NCI-H2196 treated with DMSO at 0.1 percent for 48 hours (cell line): ENCODE measurements at regions not wholly inside any gene's neighbourhood (a gene's known extent, or its start where the extent isn't known, plus 50 kb on each side); places are given as distances from the start of the nearest gene placed in this dataset.

ENCODE experiments used
- DNase-seq: peaks from one replicate; lab custom pipeline; 2025; ENCODE audit not compliant: unreplicated experiment; lab: John Stamatoyannopoulos, UW

GRCh38 chr1:21347072-21347581 lies 56.9 kb upstream of the ECE1 start:
- DNase-seq: no peak

DNA sequence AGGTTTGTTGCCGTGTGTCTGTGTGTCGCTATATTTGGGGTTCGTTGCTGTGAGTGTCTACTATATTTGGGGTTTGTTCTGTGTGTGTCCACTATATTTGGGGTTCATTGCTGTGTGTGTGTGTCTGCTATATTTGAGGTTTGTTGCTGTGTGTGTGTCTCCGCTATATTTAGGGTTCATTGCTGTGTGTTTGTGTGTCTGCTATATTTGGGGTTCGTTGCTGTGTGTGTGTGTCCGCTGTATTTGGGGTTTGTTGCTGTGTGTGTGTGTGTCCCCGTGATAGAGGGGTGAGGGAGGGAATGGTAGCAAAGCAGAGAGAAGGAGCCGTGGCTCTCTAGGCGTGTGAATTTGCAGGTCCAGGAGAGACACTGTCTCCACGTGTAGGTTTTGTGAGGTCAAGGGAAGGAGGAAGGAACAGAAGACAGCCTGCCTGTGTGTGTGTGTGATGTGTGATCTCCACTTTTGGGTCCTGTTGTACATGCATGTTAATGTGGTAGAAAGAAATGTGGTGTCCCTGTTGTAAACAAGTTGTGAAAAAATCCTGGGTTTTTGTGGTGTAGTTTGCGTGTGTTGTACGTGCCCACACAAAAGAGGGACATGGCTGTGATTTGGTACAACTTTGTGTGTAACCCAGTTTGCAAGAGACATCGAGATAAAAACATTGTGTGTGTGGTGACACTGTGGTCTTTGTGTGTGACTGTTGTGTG lies 56.3 kb upstream of the ECE1 start:
- DNase-seq: no peak

- DNase-seq: no peak
These were observed 54.6 kb upstream of the ECE1 start for GRCh38 chr1:21344750-21345443.

DNA sequence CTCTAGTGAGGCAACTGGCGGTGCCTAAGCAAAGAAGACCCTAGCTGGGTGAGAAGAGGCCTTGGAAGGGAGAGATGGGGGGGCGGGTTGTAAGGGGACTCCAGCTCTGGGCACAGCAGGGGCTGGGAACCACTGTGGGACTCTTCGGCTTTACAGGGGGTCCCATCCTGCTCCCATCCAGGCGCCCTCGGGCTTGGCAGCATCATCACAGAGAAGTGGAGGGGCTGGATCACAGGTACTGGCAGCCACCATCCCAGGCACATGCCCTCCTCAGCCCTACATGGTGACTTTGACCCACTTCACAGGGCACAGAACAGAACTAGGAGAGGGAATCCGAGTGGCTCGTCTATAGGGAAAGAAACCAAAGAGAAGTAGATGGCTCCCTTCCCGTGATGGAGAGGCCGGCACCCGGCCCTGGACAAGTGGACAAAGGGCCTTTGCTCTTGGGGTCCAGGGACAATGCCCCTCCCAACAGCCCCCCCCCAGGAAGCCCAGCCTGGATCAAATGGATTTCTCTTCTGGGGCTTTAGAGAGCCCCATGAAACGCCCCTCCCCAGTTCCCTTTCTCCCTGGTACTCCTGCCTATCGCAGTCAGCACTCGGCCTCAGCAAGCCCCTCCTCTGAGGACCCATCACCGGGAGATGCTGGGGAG lies 54.0 kb upstream of the ECE1 start:
- DNase-seq: no peak

GRCh38 chr1:21342961-21343838 lies 52.9 kb upstream of the ECE1 start:
- DNase-seq: no peak

- no peak for DNase-seq
These were observed 51.3 kb upstream of the ECE1 start for GRCh38 chr1:21341517-21342078.

DNA sequence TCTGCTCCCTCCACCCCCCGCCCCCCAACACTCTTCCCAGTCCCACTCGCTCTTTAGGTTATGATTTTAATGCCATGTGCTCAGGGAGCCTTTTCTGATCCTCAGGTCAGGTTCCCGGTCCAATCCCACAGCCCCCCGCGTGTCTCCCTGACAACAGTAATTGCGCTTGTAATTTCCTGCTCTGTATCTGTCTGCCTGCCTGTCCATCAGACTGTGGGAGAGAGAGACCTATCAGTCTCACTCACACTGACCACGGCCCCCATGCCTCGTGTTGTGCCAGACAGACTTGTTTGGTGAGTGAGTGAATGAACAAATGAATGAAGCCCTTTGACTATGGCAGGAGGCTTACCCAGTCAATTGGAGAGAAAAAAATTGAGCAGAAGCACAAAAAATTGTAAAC lies 50.8 kb upstream of the ECE1 start:
- DNase-seq: no peak

DNA sequence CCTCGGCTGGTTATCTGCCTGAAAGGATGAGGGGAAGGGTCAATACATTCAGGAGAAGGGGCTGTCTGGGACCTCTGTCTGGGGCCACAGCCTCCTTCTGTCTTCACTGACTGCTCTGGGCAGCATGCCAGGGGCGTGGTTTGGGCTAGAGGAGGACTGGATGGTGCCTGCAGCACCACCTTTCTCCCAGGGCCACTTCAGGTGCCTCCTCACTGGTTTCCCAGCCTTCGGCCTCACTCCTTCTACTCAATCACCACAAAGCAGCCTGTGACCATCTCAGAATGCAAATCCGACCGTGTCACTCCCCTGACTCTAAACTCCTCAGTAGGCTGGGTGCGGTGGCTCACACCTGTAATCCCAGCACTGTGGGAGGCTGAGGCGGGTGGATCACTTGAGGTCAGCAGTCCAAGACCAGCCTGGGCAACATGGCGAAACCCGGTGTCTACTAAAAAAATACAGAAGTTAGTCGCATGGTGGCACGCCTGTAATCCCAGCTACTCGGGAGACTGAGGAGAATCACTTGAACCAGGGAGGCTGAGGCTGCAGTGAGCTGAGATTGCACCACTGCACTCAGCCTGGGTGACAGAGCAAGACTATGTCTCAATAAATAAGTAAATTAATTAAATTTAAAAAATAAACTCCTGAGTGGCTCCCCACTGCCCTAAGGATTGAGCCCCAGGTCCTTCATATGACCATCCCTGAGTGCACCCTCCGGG lies 50.1 kb upstream of the ECE1 start:
- no peak for DNase-seq
